ENCODE measurements at regions not wholly inside any gene's neighbourhood (a gene's known extent, or its start where the extent isn't known, plus 50 kb on each side); places are given as distances from the start of the nearest gene placed in this dataset.

DNA sequence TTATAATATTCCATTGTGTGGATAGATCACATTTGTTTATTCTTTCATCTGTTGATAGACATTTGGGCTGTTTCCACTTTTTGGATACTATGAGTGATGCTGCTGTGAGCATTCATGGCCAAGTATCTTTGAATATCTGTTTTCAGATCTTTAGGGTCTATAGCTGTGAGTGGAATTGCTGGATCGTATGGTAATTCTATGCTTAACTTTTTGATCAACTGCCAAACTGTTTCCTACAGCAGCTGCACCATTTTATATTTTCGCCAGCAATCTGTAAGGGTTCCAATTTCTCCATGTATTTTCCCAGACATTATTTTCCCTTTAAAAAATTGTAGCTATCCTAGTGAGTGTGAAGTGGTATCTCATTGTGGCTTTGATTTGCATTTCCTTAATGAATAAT is 238.1 kb downstream of the AACS start:
- Histone ChIP-seq H3K27me3 (ENCODE audit: insufficient read depth, low read length) (no peaks in the 10 kb centered on the region), H3K27ac (ENCODE audit: low read depth, low read length) (no peak overlapping the region), H3K4me3 (ENCODE audit: insufficient read depth, low read length) (no peak overlapping the region), H3K79me2 (ENCODE audit: insufficient read depth, low read length) (no peaks in the 10 kb centered on the region), H3K4me1 (ENCODE audit: insufficient read depth, low read length) (no peaks in the 10 kb centered on the region), H4K20me1 (ENCODE audit: insufficient read depth, low read length) (no peaks in the 10 kb centered on the region), H3K4me2 (ENCODE audit: insufficient read depth, low read length) (no peak overlapping the region), H3K36me3 (ENCODE audit: insufficient read depth, low read length) (no peaks in the 10 kb centered on the region), H2AFZ (ENCODE audit: low read length) (no peak overlapping the region), H3K9me3 (ENCODE audit: low read depth, low read length) (no peaks in the 10 kb centered on the region)
- no peak for DNase-seq (ENCODE audit: insufficient read length, low spot score, missing footprints)
- TF ChIP-seq, protein P1, sequence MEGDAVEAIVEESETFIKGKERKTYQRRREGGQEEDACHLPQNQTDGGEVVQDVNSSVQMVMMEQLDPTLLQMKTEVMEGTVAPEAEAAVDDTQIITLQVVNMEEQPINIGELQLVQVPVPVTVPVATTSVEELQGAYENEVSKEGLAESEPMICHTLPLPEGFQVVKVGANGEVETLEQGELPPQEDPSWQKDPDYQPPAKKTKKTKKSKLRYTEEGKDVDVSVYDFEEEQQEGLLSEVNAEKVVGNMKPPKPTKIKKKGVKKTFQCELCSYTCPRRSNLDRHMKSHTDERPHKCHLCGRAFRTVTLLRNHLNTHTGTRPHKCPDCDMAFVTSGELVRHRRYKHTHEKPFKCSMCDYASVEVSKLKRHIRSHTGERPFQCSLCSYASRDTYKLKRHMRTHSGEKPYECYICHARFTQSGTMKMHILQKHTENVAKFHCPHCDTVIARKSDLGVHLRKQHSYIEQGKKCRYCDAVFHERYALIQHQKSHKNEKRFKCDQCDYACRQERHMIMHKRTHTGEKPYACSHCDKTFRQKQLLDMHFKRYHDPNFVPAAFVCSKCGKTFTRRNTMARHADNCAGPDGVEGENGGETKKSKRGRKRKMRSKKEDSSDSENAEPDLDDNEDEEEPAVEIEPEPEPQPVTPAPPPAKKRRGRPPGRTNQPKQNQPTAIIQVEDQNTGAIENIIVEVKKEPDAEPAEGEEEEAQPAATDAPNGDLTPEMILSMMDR (IDR thresholded peaks at IDR 0.05; ENCODE audit: extremely low read depth, low read depth, low read length): no peak

DNA sequence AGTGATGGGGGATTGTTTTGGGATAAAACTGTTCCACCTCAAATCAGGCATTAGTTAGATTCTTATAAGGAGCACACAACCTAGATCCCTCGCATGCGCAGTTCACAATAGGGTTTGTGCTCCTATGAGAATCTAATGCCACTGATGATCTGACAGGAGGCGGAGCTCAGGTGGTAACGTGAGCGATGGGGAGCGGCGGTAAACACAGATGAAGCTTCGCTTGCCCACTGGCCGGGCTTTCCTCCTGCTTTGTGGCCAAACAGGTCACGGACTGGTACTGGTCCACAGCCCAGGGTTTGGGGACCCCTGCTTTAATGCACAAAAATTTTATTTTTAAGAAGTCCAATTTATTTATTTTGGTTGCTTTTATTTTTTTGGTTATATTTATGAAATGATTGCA is 238.8 kb downstream of the AACS start:
- no peak for DNase-seq (ENCODE audit: insufficient read length, low spot score, missing footprints)
- Histone ChIP-seq H3K4me2 (ENCODE audit: insufficient read depth, low read length) (no peak overlapping the region), H2AFZ (ENCODE audit: low read length) (no peak overlapping the region)

DNA sequence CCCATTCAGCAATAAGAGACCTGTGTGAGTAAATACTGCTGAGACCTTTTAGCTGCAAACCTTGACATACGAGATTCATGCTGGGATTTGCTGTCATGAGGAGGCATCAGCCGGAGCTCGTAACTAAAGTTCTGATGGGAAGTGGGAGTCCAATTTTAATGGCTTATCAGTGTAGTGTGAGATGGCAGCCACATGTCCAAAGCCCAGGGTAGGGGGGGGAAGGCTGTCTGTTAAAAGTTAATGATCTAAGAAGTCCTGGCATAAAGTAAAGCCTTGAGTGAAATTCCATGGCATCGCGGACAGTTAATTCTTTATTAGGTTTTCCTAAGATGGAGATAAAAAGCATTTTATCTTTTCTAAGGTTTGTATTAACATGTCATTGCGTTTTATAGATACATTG is 240.0 kb downstream of the AACS start:
- H3K27me3 ChIP-seq (ENCODE audit: insufficient read depth, low read length): no peaks in the 10 kb centered on the region
- no peak overlapping the region for H3K4me3 ChIP-seq (ENCODE audit: insufficient read depth, low read length)
- no peak overlapping the region for H2AFZ ChIP-seq (ENCODE audit: low read length)
- no peaks in the 10 kb centered on the region for H3K36me3 ChIP-seq (ENCODE audit: insufficient read depth, low read length)
- no peak overlapping the region for H3K27ac ChIP-seq (ENCODE audit: low read depth, low read length)
- H3K9me3 ChIP-seq (ENCODE audit: low read depth, low read length): no peaks in the 10 kb centered on the region
- TF ChIP-seq, protein P1 (IDR thresholded peaks at IDR 0.05; ENCODE audit: extremely low read depth, low read depth, low read length): no peak
- DNase-seq (ENCODE audit: insufficient read length, low spot score, missing footprints): no peak
- no peaks in the 10 kb centered on the region for H3K79me2 ChIP-seq (ENCODE audit: insufficient read depth, low read length)
- no peaks in the 10 kb centered on the region for H4K20me1 ChIP-seq (ENCODE audit: insufficient read depth, low read length)
- H3K4me2 ChIP-seq (ENCODE audit: insufficient read depth, low read length): no peak overlapping the region
- H3K4me1 ChIP-seq (ENCODE audit: insufficient read depth, low read length): no peaks in the 10 kb centered on the region

More for the DNA sequence above, 238.8 kb downstream of the AACS start:
- H3K27me3 ChIP-seq (ENCODE audit: insufficient read depth, low read length): no peaks in the 10 kb centered on the region
- no peaks in the 10 kb centered on the region for H3K36me3 ChIP-seq (ENCODE audit: insufficient read depth, low read length)
- no peak overlapping the region for H3K4me3 ChIP-seq (ENCODE audit: insufficient read depth, low read length)
- no peaks in the 10 kb centered on the region for H3K9me3 ChIP-seq (ENCODE audit: low read depth, low read length)
- no peaks in the 10 kb centered on the region for H4K20me1 ChIP-seq (ENCODE audit: insufficient read depth, low read length)
- H3K79me2 ChIP-seq (ENCODE audit: insufficient read depth, low read length): no peaks in the 10 kb centered on the region
- TF ChIP-seq, protein P1 (IDR thresholded peaks at IDR 0.05; ENCODE audit: extremely low read depth, low read depth, low read length): no peak
- H3K4me1 ChIP-seq (ENCODE audit: insufficient read depth, low read length): no peaks in the 10 kb centered on the region
- no peak overlapping the region for H3K27ac ChIP-seq (ENCODE audit: low read depth, low read length)

DNA sequence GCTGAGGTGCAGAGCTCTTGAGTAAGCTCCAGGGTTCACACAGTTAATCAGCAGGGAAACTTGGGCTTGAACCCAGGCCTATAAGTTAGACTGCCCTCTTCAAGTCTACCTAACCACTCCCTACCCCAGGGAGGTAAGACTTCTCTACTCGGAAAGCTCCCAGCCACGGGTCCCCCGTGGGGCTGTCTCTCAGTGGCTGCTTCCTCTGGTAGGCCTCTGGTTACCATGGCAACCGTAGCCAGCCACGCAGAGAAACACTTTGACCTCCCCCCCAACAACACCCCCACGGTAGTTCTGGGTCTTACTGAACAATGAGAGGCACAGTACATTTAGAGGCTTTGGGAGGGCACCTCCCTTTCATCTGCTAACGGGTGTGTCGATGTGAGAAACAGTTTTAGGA is 245.2 kb downstream of the AACS start:
- Histone ChIP-seq H3K4me2 (ENCODE audit: insufficient read depth, low read length) (no peak overlapping the region), H3K79me2 (ENCODE audit: insufficient read depth, low read length) (no peaks in the 10 kb centered on the region), H3K27ac (ENCODE audit: low read depth, low read length) (no peak overlapping the region), H3K4me1 (ENCODE audit: insufficient read depth, low read length) (no peaks in the 10 kb centered on the region), H4K20me1 (ENCODE audit: insufficient read depth, low read length) (no peaks in the 10 kb centered on the region), H3K4me3 (ENCODE audit: insufficient read depth, low read length) (no peak overlapping the region), H2AFZ (ENCODE audit: low read length) (no peak overlapping the region), H3K27me3 (ENCODE audit: insufficient read depth, low read length) (no peaks in the 10 kb centered on the region), H3K36me3 (ENCODE audit: insufficient read depth, low read length) (no peaks in the 10 kb centered on the region), H3K9me3 (ENCODE audit: low read depth, low read length) (no peaks in the 10 kb centered on the region)
- DNase-seq (ENCODE audit: insufficient read length, low spot score, missing footprints): no peak
- TF ChIP-seq, protein P1 (IDR thresholded peaks at IDR 0.05; ENCODE audit: extremely low read depth, low read depth, low read length): no peak
